K562 (cell line): ENCODE measurements at regions not wholly inside any gene's neighbourhood (a gene's known extent, or its start where the extent isn't known, plus 50 kb on each side); places are given as distances from the start of the nearest gene placed in this dataset.

ENCODE experiments used
- CTCF ChIP-seq, 3 experiments: IDR thresholded peaks in 2 of 3; conservative IDR thresholded peaks in 1 of 3; 2 replicates each; pipeline ENCODE4 v1.5.1; 2011 to 2012; ENCODE audit warnings: low read length in 3 of 3, mild to moderate bottlenecking in 3 of 3, control low read depth in 2 of 3, improper control_type of control experiment in 1 of 3, inconsistent platforms in 1 of 3, low read depth in 1 of 3, mixed read lengths in 1 of 3, moderate library complexity in 1 of 3; ENCODE audit not compliant: insufficient read depth in 2 of 3
- EZH2 ChIP-seq: IDR thresholded peaks from 2 replicates; pipeline ENCODE4 v1.6.1; 2012; ENCODE audit warnings: low read depth, mild to moderate bottlenecking, inconsistent platforms, low read length, borderline replicate concordance
- HMGN3 ChIP-seq: IDR thresholded peaks from 2 replicates; pipeline ENCODE4 v1.6.1; 2011; ENCODE audit warnings: borderline replicate concordance, low read depth, mild to moderate bottlenecking, mixed read lengths, low read length; ENCODE audit not compliant: insufficient read length; ENCODE audit errors: extremely low read depth
- KDM5B ChIP-seq: fragments of 200-600 bp; sonication (generic); IDR thresholded peaks from 2 replicates; pipeline ENCODE4 v1.6.1; 2012; ENCODE audit warnings: low read depth, mild to moderate bottlenecking, moderate library complexity, low read length, control low read depth, inconsistent platforms; ENCODE audit not compliant: insufficient replicate concordance
- NR1H2 ChIP-seq: sonication (generic); formaldehyde crosslinking; IDR thresholded peaks from 2 replicates; pipeline ENCODE4 v1.4.0; 2020; ENCODE audit warnings: mild to moderate bottlenecking, missing genetic modification reagents
- TFAP4 ChIP-seq: sonication (generic); formaldehyde crosslinking; IDR thresholded peaks from 2 replicates; pipeline ENCODE4 v1.8.0; 2022; ENCODE audit warnings: missing genetic modification reagents, mild to moderate bottlenecking, moderate library complexity, borderline replicate concordance
- THRA ChIP-seq: fragments of 450-650 bp; IDR thresholded peaks from 2 replicates; pipeline ENCODE4 v1.6.1; 2017; ENCODE audit warnings: mild to moderate bottlenecking, moderate library complexity

- TF ChIP-seq THRA (no peak), HMGN3 (no peak), TFAP4 (no peak), NR1H2 (CRISPR knock-in tag) (no peak), EZH2 (no peak), KDM5B (no peak), CTCF (IDR thresholded peaks at IDR 0.05 in 2 of 3, conservative IDR thresholded peaks at IDR 0.05 in 1 of 3; ENCODE audit: insufficient read depth in 2 of 3, low read depth in 1 of 3, low read length in 3 of 3) (no peak)
Measured at GRCh38 chr5:5584236-5584745, 161.8 kb downstream of the ICE1 start.
